HepG2 (cell line): ENCODE measurements at regions not wholly inside any gene's neighbourhood (a gene's known extent, or its start where the extent isn't known, plus 50 kb on each side); places are given as distances from the start of the nearest gene placed in this dataset.

Source experiments
- ATAC-seq: fragments of 200-7000 bp; cut with Tn5 transposase; 3 replicates; pipeline ENCODE4 v1.9.1; 2020; ENCODE audit warnings: mild to moderate bottlenecking, moderate library complexity
- BruUV-seq: library from RNA; stranded (reverse); fragments of 400-500 nt; replicated peaks from 2 replicates; lab custom pipeline; 2021; lab: Mats Ljungman, UMichigan
- CTCF ChIA-PET: fragments of 300-600 bp; formaldehyde crosslinking; extraction: SDS; loops from one replicate; lab custom pipeline; 2021; ENCODE audit warnings: low total read pairs, inconsistent platforms, low intra/inter-chr PET ratio; lab: Yijun Ruan, JAX
- POLR2A ChIA-PET: fragments of 350-600 bp; sonication (Branson Sonifier 250); formaldehyde crosslinking; loops from one replicate; lab custom pipeline; 2020; ENCODE audit warnings: antibody characterized with exemption, inconsistent platforms; lab: Yijun Ruan, JAX
- DNase-seq: peaks from one replicate; pipeline ENCODE4 v3.0.0-alpha.2; 2015; ENCODE audit warnings: low spot score
- FAIRE-seq: peaks from 3 replicates; lab custom pipeline; 2011; peaks lifted over from hg19 to GRCh38; lab: Jason Lieb, UNC
- H2AFZ ChIP-seq: one replicate; pipeline ENCODE4 v1.6.1; 2011; ENCODE audit warnings: low read length, inconsistent platforms
- H3K27ac ChIP-seq: fragments of 300-600 bp; 3 replicates; pipeline ENCODE4 v1.8.0; 2011; ENCODE audit warnings: mixed run types, mild to moderate bottlenecking, mixed read lengths, low read length, inconsistent platforms; ENCODE audit not compliant: insufficient read depth; ENCODE audit errors: extremely low read length
- H3K27me3 ChIP-seq, 2 experiments: fragments of 200-600 bp in 1 of 2; 2 replicates in 1 of 2; 3 replicates in 1 of 2; pipeline versions ENCODE4 v1.6.0 to v1.8.0; 2011; ENCODE audit warnings: low read length in 2 of 2, mild to moderate bottlenecking in 2 of 2, moderate library complexity in 2 of 2, inconsistent platforms in 1 of 2; ENCODE audit not compliant: insufficient read depth in 2 of 2, control insufficient read depth in 1 of 2
- H3K36me3 ChIP-seq, 2 experiments: fragments of 200-600 bp in 1 of 2; replicated peaks in 1 of 2; 2 replicates in 1 of 2; 3 replicates in 1 of 2; pipeline versions ENCODE4 v1.5.1 to v1.8.0; 2011; ENCODE audit warnings: low read length in 2 of 2, inconsistent platforms in 1 of 2; ENCODE audit not compliant: insufficient read depth in 2 of 2, control insufficient read depth in 1 of 2
- H3K4me1 ChIP-seq: 2 replicates; pipeline ENCODE4 v1.5.1; 2012; ENCODE audit warnings: low read length, inconsistent platforms; ENCODE audit not compliant: insufficient read depth
- H3K4me2 ChIP-seq: 2 replicates; pipeline ENCODE4 v1.6.0; 2011; ENCODE audit warnings: low read depth, low read length, inconsistent platforms
- H3K4me3 ChIP-seq, 3 experiments: fragments of 200-600 bp in 1 of 3; sonication (generic), shearing (Covaris generic) in 1 of 3; replicated peaks in 1 of 3; 2 replicates each; pipeline ENCODE4 v1.5.1; 2011 to 2016; ENCODE audit warnings: low read length in 3 of 3, inconsistent platforms in 2 of 3, low read depth in 2 of 3, mild to moderate bottlenecking in 2 of 3, control low read depth in 1 of 3, mixed read lengths in 1 of 3; ENCODE audit not compliant: insufficient read depth in 1 of 3
- H3K79me2 ChIP-seq: one replicate; pipeline ENCODE4 v1.6.1; 2011; ENCODE audit warnings: low read length, inconsistent platforms; ENCODE audit not compliant: insufficient read depth
- H3K9ac ChIP-seq: 2 replicates; pipeline ENCODE4 v1.6.0; 2011; ENCODE audit warnings: mild to moderate bottlenecking, low read depth, low read length, inconsistent platforms; ENCODE audit not compliant: insufficient read depth
- H3K9me3 ChIP-seq: 2 replicates; pipeline ENCODE4 v1.5.1; 2012; ENCODE audit warnings: mild to moderate bottlenecking, low read length
- H4K20me1 ChIP-seq: 2 replicates; pipeline ENCODE4 v1.6.0; 2011; ENCODE audit warnings: inconsistent platforms, mild to moderate bottlenecking, low read length, moderate library complexity; ENCODE audit not compliant: insufficient read depth
- ATF7 ChIP-seq, 2 experiments: fragments of 450-650 bp in 1 of 2; sonication (generic) in 1 of 2; formaldehyde crosslinking in 1 of 2; IDR thresholded peaks; 2 replicates each; pipeline versions ENCODE4 v1.4.0 to v1.6.1; 2016 to 2020; ENCODE audit warnings: antibody characterized with exemption in 1 of 2, mild to moderate bottlenecking in 1 of 2, missing genetic modification reagents in 1 of 2
- CCAR2 ChIP-seq: fragments of 200-400 bp; formaldehyde crosslinking; optimal IDR thresholded peaks from 2 replicates; pipeline ENCODE3; 2018; ENCODE audit warnings: low read depth, mild to moderate bottlenecking, low read length, moderate library complexity
- ETV5 ChIP-seq: IDR thresholded peaks from 2 replicates; pipeline ENCODE4 v1.6.1; 2018; ENCODE audit warnings: missing biosample characterization, missing genetic modification reagents, inconsistent platforms, borderline replicate concordance
- GATAD2A ChIP-seq: IDR thresholded peaks from 2 replicates; pipeline ENCODE4 v1.6.1; 2016
- MTA1 ChIP-seq: sonication (generic); formaldehyde crosslinking; IDR thresholded peaks from 2 replicates; pipeline ENCODE4 v1.4.0; 2020; ENCODE audit warnings: missing genetic modification reagents, mild to moderate bottlenecking, borderline replicate concordance
- RFXANK ChIP-seq: IDR thresholded peaks from 2 replicates; pipeline ENCODE4 v1.6.1; 2016
- SIN3B ChIP-seq: fragments of 150-350 bp; IDR thresholded peaks from 2 replicates; pipeline ENCODE4 v1.6.1; 2014; ENCODE audit warnings: low read length
- ZNF205 ChIP-seq: IDR thresholded peaks from 2 replicates; pipeline ENCODE4 v1.6.1; 2018; ENCODE audit warnings: missing biosample characterization, missing genetic modification reagents
- ZNF207 ChIP-seq: fragments of 450-650 bp; IDR thresholded peaks from 2 replicates; pipeline ENCODE4 v1.6.1; 2016; ENCODE audit warnings: antibody characterized with exemption, borderline replicate concordance
- ZNF343 ChIP-seq: sonication (generic); formaldehyde crosslinking; IDR thresholded peaks from 2 replicates; pipeline ENCODE4 v1.4.0; 2020; ENCODE audit warnings: mild to moderate bottlenecking, missing genetic modification reagents
- ZNF570 ChIP-seq: sonication (generic); formaldehyde crosslinking; IDR thresholded peaks from 2 replicates; pipeline ENCODE4 v1.4.0; 2020; ENCODE audit warnings: mild to moderate bottlenecking, missing genetic modification reagents, borderline replicate concordance
- ZNF652 ChIP-seq: IDR thresholded peaks from 2 replicates; pipeline ENCODE4 v1.6.1; 2016; ENCODE audit warnings: low read depth, borderline replicate concordance
- ZNF83 ChIP-seq: sonication (generic); formaldehyde crosslinking; IDR thresholded peaks from 2 replicates; pipeline ENCODE4 v1.4.0; 2020; ENCODE audit warnings: missing genetic modification reagents, mild to moderate bottlenecking, borderline replicate concordance
- in situ Hi-C: cut with HindIII; loops from 2 replicates; pipeline ENCODE4 v1.10.0; 2017; ENCODE audit warnings: low pct_unique_long_range_greater_than_20kb; ENCODE audit not compliant: extremely low pct_ligation_motif_present
- intact Hi-C: fragments of 100-400 bp; cut with micrococcal nuclease; formaldehyde crosslinking; loops from one replicate; pipeline ENCODE4 v1.10.0; 2022; ENCODE audit not compliant: unreplicated experiment
- TF ChIP-seq, protein P1 (sequence below), 2 experiments: sonication (generic) in 1 of 2; formaldehyde crosslinking in 1 of 2; IDR thresholded peaks; 2 replicates each; pipeline versions ENCODE4 v1.4.0 to v1.6.1; 2016 to 2020; ENCODE audit warnings: borderline replicate concordance in 1 of 2, low read depth in 1 of 2, mild to moderate bottlenecking in 1 of 2, missing genetic modification reagents in 1 of 2
- TF ChIP-seq, protein P2 (sequence below): IDR thresholded peaks from 2 replicates; pipeline ENCODE4 v1.4.0; 2020; ENCODE audit warnings: mild to moderate bottlenecking, missing genetic modification reagents
- TF ChIP-seq, protein P3 (sequence below): sonication (generic); formaldehyde crosslinking; IDR thresholded peaks from 2 replicates; pipeline ENCODE4 v1.5.1; 2020; ENCODE audit warnings: missing genetic modification reagents, mild to moderate bottlenecking, borderline replicate concordance

DNA sequence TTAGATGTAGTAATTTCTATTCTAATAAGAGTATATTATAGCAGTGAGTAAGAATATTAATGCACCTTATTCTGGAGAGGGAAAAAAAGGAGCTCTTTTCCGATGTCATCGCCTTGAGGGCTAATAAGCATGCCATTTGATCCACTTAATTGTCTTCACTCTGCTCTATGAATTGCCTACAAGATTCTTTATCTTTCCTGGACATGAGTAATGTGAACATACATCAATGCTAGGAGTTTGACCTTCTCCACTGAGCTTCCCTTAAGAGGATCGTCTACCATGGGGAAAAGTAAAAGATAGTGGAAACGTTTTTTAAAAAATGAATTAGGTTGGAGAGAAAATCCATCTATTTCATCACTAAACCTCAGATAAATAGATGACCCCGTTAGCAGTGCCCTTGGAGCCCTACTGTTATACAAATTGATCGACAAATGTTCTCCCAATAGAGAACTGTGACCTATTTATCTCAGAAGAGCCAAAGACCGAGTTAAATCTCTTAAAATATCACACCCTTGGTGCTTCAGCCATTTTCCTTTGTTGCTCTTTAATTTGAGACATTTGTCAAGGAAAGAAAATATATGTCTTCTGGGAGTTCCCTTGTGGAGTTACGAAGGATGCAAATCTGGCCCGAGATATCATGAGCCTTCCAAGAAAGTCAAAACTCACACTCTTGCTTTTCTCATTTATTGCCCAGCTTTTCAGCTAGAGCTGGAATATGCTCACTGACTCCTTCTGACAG, 898.5 kb downstream of the KCNJ2 start (continued):
- TF ChIP-seq ZNF83, result no peak
- TF ChIP-seq CCAR2, result no peak
- no peak for TF ChIP-seq ZNF205
- TF ChIP-seq ZNF652 (CRISPR knock-in tag), result no peak
- TF ChIP-seq ZNF207, result no peak
- TF ChIP-seq, protein P1, sequence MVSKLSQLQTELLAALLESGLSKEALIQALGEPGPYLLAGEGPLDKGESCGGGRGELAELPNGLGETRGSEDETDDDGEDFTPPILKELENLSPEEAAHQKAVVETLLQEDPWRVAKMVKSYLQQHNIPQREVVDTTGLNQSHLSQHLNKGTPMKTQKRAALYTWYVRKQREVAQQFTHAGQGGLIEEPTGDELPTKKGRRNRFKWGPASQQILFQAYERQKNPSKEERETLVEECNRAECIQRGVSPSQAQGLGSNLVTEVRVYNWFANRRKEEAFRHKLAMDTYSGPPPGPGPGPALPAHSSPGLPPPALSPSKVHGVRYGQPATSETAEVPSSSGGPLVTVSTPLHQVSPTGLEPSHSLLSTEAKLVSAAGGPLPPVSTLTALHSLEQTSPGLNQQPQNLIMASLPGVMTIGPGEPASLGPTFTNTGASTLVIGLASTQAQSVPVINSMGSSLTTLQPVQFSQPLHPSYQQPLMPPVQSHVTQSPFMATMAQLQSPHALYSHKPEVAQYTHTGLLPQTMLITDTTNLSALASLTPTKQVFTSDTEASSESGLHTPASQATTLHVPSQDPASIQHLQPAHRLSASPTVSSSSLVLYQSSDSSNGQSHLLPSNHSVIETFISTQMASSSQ (IDR thresholded peaks at IDR 0.05; ENCODE audit: low read depth), result no peak
- TF ChIP-seq, protein P1 (CRISPR knock-in tag; IDR thresholded peaks at IDR 0.05; ENCODE audit: borderline replicate concordance), result no peak
- TF ChIP-seq SIN3B, result no peak

GRCh38 chr17:71068408-71068750, 899.0 kb downstream of the KCNJ2 start:
- H3K4me2 ChIP-seq, result no peak overlapping the region
- POLR2A ChIA-PET, result no interaction called here
- BruUV-seq, result no TSS peak
- TF ChIP-seq ATF7 (IDR thresholded peaks at IDR 0.05) (no peak), ATF7 (CRISPR knock-in tag; IDR thresholded peaks at IDR 0.05) (no peak), ZNF343 (CRISPR knock-in tag) (no peak), RFXANK (CRISPR knock-in tag) (no peak), ETV5 (no peak), GATAD2A (CRISPR knock-in tag) (no peak), ZNF570 (no peak), MTA1 (CRISPR knock-in tag) (no peak)
- TF ChIP-seq, protein P2, sequence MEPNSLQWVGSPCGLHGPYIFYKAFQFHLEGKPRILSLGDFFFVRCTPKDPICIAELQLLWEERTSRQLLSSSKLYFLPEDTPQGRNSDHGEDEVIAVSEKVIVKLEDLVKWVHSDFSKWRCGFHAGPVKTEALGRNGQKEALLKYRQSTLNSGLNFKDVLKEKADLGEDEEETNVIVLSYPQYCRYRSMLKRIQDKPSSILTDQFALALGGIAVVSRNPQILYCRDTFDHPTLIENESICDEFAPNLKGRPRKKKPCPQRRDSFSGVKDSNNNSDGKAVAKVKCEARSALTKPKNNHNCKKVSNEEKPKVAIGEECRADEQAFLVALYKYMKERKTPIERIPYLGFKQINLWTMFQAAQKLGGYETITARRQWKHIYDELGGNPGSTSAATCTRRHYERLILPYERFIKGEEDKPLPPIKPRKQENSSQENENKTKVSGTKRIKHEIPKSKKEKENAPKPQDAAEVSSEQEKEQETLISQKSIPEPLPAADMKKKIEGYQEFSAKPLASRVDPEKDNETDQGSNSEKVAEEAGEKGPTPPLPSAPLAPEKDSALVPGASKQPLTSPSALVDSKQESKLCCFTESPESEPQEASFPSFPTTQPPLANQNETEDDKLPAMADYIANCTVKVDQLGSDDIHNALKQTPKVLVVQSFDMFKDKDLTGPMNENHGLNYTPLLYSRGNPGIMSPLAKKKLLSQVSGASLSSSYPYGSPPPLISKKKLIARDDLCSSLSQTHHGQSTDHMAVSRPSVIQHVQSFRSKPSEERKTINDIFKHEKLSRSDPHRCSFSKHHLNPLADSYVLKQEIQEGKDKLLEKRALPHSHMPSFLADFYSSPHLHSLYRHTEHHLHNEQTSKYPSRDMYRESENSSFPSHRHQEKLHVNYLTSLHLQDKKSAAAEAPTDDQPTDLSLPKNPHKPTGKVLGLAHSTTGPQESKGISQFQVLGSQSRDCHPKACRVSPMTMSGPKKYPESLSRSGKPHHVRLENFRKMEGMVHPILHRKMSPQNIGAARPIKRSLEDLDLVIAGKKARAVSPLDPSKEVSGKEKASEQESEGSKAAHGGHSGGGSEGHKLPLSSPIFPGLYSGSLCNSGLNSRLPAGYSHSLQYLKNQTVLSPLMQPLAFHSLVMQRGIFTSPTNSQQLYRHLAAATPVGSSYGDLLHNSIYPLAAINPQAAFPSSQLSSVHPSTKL (CRISPR knock-in tag), result no peak
- TF ChIP-seq, protein P3, sequence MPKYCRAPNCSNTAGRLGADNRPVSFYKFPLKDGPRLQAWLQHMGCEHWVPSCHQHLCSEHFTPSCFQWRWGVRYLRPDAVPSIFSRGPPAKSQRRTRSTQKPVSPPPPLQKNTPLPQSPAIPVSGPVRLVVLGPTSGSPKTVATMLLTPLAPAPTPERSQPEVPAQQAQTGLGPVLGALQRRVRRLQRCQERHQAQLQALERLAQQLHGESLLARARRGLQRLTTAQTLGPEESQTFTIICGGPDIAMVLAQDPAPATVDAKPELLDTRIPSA (CRISPR knock-in tag), result no peak

More at GRCh38 chr17:71068408-71068750, 899.0 kb downstream of the KCNJ2 start:
- peaks cover 52% of the 10 kb centered on the region for H3K9me3 ChIP-seq
- in situ Hi-C loops, result no loop called here
- H2AFZ ChIP-seq, result no peak overlapping the region
- no peak overlapping the region for H3K27ac ChIP-seq
- H4K20me1 ChIP-seq, result no peaks in the 10 kb centered on the region
- DNase-seq (no peak), ATAC-seq (no peak), FAIRE-seq (no peak)
- no peaks in the 10 kb centered on the region for H3K79me2 ChIP-seq
- H3K9ac ChIP-seq, result no peak overlapping the region
- H3K27me3 ChIP-seq, result no peaks in the 10 kb centered on the region
- CTCF ChIA-PET, result no interaction called here
- no peaks in the 10 kb centered on the region for H3K36me3 ChIP-seq
- no peak overlapping the region for H3K4me3 ChIP-seq
- no peaks in the 10 kb centered on the region for H3K4me1 ChIP-seq
- intact Hi-C loops, result no loop called here
